ENCODE measurements at regions not wholly inside any gene's neighbourhood (a gene's known extent, or its start where the extent isn't known, plus 50 kb on each side); places are given as distances from the start of the nearest gene placed in this dataset.

DNA sequence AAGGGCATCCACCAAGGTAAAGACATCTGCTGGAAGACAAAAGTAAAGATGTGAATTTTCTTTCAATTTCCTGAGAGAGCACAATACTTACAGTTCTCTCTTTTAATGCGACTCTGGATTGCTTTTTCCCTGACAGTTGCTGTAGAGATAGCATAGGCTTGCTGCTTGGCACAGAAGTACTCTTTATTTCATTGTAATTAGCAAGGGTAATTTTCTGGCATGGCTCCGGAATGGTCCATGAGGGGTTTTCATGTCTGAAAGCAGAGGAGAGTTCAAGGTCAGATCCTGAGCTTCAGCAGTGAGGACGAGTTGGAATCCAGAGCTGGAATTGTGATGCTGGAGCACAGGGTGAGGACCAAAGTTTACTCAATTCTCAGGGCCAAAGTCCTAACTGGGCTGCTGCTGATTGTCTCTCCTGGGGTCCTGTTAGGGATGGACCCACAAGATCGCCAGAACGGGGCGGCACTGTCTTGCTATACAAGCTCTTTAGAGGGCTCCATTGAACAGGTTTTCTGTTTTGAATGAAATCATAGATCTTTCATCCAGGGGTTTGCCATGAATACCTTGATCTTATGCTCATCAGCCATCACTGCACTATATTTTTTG lies 190.0 kb upstream of the MKI67 start:
- DNase-seq (ENCODE audit: low spot score) (no peak), FAIRE-seq (no peak)

DNA sequence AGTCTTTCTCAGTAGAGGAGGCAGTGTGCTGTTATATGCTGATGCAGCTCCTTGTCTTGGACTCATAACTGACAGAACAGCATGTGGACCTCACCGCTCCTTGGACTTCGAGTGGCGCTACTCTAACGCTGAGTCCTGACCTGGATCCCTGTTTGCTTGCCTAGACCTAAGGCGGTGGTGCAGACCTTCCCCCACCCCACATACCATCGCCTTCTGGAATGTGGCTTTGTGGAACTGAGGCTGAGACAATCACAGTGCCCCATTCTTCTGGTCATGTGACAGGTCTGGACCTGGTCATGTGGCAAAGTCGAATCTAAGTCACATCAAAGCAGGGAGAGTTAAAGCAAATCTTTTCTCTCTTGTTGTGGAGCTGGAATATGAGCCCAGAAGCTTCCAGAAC lies 190.7 kb upstream of the MKI67 start:
- FAIRE-seq (no peak), DNase-seq (ENCODE audit: low spot score) (no peak)

DNA sequence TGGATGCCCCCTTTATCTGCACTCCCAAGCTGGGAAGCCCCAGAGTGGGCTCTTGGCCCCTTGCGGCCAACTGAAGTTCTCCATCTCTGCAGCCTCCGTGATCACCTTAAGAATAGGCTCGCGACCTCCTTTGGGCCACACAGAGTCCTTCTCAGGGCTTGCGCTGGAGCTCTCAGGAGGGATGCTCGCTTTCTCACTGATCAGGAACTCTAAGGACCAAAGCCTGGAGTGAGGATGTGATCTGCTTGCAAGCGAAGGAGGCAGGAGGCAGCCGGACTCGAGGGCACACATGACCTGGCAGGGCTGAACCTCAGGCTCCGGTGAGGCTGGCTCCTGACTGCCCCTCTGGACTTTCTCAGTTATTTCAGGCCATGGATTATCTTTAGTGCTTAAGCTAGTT lies 192.1 kb upstream of the MKI67 start:
- DNase-seq (ENCODE audit: low spot score), result no peak

DNA sequence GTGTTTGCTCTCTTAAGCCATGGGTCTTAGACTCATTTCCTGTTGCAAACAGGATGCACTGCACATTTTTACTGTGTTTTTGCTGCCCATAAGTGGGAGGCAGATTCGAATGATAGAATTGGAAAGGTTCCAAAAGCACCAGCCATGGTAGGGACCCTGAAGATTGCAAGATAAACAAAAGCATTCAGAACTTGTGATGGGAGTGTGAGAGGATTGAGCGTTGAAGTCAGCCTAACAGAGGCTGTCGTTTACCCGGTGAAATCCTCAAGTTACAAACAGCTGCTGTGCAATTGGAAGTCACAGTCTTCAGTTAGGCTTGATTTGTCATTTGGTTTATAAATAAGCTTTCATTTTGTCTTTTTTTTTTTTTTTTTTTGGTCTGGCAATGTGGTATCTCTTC lies 192.7 kb upstream of the MKI67 start:
- no peak for DNase-seq (ENCODE audit: low spot score)
- no peak for FAIRE-seq

More for the DNA sequence above, 192.1 kb upstream of the MKI67 start:
- FAIRE-seq, result no peak

DNA sequence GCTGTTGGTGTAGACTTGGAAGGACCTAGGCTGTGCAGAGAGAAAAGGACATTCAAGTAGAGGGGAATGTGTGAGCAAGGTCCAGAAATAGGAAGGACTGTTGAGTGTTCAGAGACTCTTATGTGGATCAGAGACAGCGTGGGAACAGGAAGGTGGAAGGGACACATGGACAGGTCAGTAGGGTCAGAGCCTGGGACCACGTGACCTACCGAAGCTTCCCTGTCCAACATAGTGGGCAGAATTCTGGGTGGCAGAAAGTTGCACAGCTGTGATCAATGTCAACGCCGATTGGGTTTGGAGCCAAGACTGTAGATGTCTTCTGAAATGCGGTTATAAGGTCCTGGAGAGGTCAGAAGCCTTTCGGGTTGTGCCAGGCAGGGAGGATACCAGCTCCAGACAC lies 195.9 kb upstream of the MKI67 start:
- DNase-seq (ENCODE audit: low spot score), result no peak
- FAIRE-seq, result no peak

DNA sequence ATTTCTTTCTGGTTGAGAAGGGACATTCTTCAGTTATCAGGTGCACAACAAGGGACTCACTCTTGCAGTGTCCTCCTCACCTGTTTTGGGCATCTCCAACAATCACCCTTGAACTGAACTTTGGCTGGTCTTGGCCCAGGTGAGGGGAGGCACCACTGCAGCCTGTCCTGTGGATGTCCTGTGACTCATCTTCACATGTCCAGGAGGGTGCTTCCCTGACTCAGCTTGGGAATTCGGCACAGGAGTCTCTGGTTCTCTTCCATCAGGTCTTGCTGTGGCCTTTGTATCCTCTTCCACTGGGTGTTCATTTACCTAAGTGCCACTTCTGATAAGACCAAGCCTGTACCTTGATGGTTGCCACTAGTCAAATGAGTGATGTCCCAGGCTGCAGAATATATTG lies 196.7 kb upstream of the MKI67 start:
- DNase-seq (ENCODE audit: low spot score), result no peak
- no peak for FAIRE-seq

DNA sequence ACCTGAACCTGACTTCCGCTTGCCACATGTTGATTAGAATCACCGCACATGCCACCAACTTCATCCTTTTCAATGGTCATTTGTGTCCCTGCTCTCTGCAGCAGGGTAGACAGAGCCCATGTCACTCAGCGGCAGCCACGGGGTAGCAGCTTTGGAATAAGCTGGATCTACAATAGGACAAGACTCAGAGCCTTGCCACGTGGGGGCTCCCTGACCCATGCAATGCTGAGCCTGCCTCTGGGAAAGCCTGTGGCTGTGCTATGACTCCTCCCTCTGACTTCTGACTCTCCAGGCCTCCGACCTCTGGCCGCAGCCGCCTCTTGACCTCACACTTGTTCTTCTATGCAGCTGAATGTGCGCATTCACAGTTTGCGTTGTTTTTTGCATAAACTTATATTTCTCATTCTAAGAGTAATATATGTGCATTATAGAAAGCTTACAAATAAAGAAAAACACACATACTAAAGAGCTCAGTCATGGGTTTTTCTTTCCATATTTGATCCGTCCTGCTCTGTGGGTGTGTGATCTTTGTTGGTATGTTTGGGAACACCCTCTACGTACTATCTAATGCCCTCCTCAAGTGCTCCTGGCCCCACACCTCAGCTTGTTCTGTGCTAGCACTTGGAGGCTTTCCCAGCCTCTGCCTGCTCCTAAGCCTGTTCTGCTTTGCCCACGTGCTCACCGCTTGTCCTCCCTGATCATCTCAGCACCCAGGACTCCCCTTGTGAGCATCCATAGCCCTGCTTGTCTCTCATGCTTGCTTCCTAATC lies 198.0 kb upstream of the MKI67 start:
- no peak for FAIRE-seq

DNA sequence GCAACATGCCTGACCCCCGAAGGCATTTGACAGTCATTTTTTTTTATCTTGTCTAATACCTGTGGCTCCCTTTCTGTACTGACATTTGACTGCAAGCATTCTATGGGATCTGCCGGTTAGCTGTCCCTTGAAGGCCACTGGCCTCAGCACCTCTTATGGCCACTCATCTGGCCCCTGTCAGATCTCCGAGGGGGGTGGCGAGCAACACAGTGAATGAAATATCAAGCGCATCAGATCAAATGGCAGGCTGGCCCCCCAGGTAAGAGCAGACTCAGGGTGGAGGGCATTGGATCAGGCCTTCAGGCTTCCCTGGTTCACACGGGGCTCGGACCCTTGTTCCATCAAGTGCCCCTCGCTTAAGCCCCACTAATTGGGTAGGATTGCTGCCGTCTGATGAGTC lies 199.6 kb upstream of the MKI67 start:
- FAIRE-seq, result no peak

More for the DNA sequence above, 198.0 kb upstream of the MKI67 start:
- DNase-seq (ENCODE audit: low spot score), result peak; percentile 16

DNA sequence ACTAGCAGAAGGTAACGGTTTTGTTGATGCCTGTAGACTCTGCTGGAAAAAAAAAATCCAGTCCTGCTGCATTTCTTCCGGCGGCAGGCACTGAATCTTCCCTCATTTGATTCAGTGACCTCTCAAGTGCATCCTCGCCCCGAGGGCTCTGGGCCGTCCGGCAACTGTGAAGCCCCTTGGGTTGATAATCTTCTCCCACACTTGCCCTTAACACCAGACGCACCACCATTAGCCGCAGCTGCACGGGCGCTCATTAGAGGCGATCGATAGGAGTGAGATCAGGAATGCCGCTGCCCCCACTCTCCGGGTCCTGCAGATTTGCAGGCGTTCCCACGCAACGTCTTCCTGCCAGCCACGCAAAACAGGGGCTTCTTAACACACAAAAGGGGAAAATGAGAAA lies 200.0 kb upstream of the MKI67 start:
- FAIRE-seq, result no peak

More for the DNA sequence above, 199.6 kb upstream of the MKI67 start:
- no peak for DNase-seq (ENCODE audit: low spot score)

DNA sequence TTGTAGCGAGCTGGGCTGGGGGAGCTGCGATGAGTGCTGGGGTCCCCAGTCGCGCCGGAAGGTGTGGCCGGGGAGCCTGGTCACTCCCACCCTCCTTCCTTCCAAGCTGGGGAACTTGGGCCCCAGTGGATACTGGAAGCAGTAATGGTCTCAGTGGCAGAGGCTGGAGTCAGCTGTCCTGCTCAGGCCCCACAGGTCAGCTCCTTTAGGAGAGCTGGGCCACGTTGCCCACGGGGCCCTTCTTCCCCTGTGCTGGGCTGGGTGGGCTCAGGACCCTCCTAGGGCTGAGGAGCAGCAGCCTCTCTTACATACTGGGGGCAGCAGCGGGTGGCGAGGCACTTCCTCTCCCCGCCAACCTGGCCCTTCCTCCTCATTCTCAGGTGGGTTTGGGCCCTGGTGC lies 200.6 kb upstream of the MKI67 start:
- no peak for FAIRE-seq

More for the DNA sequence above, 200.0 kb upstream of the MKI67 start:
- no peak for DNase-seq (ENCODE audit: low spot score)

DNA sequence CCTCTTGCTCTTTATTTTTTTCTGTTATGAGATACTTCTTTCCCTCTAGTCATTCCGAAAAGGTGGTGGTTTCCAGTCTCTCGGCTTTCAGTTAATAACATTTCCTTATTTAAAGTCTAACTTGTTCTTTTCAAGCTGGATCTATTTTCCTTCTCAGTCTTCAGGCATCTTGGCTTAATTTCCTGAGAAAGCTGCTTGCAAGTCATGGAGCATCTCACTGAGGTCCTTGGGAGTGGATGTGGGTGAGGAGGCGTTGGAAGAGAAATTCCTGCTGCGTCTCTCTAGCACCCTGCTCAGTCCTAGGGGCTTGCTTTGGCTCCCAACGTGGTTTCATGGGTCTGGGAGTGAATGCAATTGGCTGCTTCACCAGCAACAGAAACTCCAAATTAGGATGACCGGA lies 210.2 kb upstream of the MKI67 start:
- no peak for FAIRE-seq
- DNase-seq (ENCODE audit: low spot score), result no peak

More for the DNA sequence above, 200.6 kb upstream of the MKI67 start:
- DNase-seq (ENCODE audit: low spot score), result no peak

DNA sequence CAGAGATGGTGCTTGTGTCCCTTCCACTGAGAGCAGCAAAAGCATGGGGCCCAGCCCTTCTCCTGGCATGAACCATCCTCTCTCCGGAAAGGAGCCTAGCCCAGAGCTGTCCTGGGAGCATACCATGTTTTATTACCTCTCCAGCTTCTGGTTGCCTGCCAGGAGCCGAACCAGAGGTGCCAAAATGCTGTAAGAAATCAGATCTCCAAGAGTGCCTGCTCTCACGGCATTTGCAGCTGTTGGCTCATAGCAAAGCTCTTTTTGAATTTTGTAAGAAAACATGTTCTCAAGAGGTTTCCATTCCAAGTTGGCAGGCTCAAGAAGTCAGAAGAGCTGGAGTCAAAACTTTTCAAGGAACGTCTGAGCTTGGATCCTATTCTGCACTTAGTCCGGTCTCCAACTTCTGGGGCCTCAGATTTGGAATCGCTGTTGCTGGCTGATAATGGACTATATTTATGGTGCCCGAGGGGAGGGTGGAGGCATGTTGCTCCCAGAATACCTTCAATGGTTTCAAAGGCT lies 211.7 kb upstream of the MKI67 start:
- DNase-seq (ENCODE audit: low spot score), result no peak
- no peak for FAIRE-seq

DNA sequence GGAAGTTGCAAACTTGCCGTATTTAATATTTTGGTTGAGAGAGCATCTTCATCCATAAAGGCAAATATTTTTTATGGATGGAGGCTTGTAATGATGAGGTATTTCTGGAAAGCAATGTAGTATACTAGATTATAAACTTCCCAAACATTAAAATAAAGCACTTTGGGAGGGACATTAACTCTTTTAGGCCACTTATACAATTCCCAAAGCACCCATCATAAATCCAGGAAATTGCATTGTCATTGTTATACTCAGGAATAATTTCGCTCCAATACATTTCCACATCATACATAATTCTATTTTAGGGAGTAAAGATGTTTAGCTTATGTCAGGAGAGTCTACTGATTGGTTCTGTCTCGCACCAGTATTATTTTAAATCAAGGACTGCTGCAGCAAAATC lies 212.7 kb upstream of the MKI67 start:
- FAIRE-seq, result no peak

DNA sequence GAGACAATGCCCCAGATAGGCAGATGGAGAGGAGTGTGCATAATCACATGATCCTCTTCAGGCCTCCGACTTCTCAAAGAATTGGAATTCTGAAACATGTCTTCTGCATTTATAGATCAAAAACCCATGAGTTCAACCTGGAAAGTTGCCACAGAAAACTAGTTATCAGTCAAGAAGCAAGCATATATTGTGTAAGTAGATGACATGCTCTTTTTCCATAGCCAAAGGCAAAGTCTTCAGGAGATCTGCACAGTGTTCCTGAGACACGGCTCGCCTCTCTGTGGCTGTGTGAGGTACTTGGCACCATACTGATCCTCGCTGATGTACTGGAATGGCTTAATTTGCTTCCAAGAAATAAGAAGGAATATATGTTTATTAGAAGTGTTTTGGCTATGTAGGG lies 213.5 kb upstream of the MKI67 start:
- FAIRE-seq (no peak), DNase-seq (ENCODE audit: low spot score) (no peak)

More for the DNA sequence above, 212.7 kb upstream of the MKI67 start:
- no peak for DNase-seq (ENCODE audit: low spot score)

DNA sequence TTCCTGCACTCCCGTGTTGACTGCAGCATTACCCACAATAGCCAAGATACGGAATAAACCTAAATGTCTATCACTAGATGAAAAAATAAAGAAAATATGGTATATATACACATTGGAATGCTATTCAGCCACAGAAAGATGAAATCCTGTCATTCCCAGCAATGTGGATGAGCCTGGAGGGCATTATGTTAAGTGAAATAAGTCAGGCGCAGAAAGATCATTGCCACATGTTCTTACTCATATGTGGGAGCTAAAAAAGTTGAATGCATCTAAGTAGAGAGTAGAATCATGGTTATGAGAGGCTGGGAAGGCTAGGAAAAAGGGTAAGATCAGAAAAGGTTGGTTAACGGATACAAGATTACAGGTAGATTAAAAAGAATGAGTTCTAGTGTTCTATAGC lies 219.1 kb upstream of the MKI67 start:
- DNase-seq (ENCODE audit: low spot score) (no peak), FAIRE-seq (no peak)

DNA sequence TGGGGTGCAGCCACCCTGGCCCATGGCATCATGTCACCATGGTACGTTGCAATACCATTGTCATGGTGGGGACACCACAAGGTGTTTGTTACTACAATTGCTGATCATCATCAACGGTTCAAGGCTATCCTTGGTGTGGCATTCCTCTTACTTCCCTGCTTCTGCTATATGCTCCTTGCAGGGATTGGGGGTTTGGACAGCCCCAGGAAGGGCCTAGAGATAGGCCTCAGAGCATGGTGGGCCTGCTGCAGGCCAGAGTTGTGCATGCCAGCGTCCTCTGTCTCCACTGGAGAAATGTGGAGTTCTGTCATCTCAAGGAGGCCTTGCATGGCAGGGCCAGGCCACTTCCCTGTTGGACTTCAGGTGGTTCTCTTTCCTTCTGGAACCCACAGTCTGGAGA lies 234.6 kb upstream of the MKI67 start:
- DNase-seq (ENCODE audit: low spot score) (no peak), FAIRE-seq (no peak)

DNA sequence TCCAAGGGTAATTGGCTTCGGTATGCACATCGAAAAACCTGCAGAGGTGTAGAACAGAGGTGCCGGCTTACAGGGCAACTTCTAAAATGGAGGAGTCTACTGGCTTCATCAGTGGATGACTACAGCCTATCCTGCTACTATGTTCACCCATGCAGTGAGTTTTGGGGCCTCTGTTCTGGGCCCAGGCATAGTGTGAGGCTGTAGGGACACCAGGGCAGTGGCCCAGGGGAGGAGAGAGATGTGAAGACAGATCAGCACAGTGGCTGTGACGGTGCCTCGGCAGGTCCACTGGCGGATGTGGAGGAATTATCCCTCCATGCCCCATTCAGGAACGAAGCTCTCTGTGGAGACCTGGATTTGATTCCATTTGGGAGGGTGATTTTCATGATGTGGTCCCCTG lies 235.3 kb upstream of the MKI67 start:
- no peak for FAIRE-seq

DNA sequence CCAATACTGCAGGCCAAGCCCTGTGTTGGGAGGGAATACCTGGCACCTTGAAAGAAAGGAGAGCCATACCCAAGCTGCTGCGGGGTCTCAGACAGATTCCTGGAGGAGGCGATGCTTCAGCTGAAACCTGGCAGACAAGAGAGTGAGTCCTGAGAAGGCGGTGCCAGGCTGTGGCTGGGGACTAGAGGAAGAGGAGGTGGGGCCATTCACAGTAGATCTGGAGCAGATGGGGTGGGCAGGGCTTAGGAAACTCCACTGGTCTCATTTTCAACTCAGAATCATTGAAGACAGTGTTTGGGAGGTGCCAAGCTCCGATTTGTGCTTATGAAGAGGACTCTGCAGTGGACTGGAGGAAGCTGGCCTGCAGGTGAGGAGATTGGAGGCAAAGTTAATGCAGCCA lies 236.3 kb upstream of the MKI67 start:
- FAIRE-seq (no peak), DNase-seq (ENCODE audit: low spot score) (no peak)

More for the DNA sequence above, 235.3 kb upstream of the MKI67 start:
- no peak for DNase-seq (ENCODE audit: low spot score)

DNA sequence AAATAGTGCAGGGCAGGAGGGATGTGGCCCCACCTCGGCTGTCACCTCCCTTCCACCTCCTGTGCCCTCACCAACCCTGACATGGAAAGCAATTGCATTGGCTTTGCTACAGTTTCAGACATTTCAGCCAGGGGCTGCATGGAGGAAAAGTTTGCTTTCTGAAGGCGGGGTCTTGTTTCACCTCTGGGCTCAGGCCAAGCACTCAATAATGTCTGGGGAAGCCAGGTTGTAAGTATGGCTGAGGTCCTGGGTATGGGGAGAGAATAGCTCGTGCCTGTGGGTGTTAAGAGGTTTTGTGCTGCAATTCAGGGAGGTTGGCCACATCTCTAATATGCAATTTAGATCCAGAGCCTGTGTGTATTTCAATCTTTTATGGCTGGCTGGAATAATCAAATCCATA lies 238.4 kb upstream of the MKI67 start:
- DNase-seq (ENCODE audit: low spot score) (no peak), FAIRE-seq (no peak)

DNA sequence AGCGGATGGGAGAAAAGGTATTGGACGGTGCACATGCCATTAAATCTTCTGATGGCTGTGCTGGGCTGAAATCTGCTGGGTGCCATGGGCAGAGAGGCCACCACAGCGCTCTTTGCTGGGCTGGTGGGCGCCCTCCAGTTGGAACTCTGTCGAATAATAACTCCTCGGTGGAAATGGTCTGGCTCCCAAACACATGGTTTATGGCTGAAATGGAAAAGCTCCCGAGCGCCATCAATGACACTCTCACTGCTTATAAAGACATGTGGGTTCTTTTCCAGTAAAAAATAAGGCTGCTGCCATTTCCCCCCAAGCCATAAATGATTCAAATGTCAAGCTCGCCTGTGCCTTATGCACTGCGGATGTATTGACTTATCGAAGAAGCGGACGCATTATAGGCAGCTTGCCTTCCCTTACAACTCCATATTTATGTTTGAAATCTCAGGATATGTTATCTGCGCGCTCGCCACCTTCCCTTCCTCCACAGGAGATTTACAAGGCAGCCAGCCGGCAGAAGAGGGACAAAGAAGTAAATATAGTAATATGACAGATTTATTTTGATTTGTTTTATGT lies 239.0 kb upstream of the MKI67 start:
- DNase-seq (ENCODE audit: low spot score) (no peak), FAIRE-seq (no peak)

DNA sequence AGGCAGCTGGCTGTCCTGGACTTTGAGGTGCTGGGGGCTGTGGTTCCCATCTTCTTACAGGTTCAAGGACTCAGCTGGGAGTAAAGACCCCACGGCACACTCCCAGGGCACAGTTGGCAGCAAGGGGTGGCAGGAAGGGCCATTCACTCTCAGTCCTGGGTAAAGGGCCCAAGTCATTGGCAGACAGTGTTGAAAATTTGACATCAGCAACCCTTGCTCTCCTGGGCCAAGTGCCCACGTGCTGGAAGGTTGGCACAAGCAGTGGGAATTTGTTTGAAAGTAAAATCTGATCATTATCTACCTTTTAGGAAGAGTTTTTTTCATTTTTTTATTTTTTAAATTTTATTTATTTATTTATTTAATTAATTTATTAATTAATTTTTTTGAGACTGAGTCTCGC lies 241.6 kb upstream of the MKI67 start:
- DNase-seq (ENCODE audit: low spot score) (no peak), FAIRE-seq (no peak)

DNA sequence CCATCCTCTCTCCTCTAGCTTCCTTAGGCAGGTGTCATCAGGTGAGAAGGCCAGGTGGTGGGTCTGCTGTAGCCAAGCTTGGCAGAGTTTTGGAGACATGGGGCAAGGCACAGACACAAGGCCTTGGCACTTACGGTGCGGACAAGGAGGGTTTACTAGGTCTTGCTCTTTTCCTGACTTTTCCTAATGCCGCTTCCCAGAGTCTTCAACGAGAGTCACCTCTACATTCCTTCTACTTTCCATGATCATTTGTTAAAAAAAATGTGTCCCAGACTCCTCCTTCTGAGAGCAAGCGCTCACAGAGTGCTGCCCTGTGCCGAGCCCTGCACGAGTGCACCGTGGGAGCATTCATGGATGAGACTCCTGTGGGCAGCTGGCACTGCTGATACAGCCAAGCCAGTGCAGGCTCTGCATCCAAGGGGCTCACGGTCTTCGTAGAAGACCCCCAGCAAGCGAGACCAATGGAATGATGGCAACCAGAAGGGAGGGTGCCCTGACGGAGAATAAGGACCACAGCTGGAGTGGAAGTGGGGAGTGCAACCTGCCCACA lies 243.0 kb upstream of the MKI67 start:
- no peak for DNase-seq (ENCODE audit: low spot score)
- FAIRE-seq, result no peak

Measured in urothelium cell line (cell line).